ENCODE measurements at regions not wholly inside any gene's neighbourhood (a gene's known extent, or its start where the extent isn't known, plus 50 kb on each side); places are given as distances from the start of the nearest gene placed in this dataset.

GRCh38 chr5:106474066-106474465 lies 1196.7 kb downstream of the EFNA5 start:
- no peaks in the 10 kb centered on the region for H3K79me1 ChIP-seq (ENCODE audit: low read depth in 1 of 2, low read length in 2 of 2)
- no peak overlapping the region for H4K8ac ChIP-seq (ENCODE audit: low read depth in 2 of 2, low read length in 2 of 2)
- no peak overlapping the region for H3K23ac ChIP-seq (ENCODE audit: low read depth, low read length)
- no TSS peak for BruUV-seq (replicated peaks)
- no peak overlapping the region for H3K4ac ChIP-seq (ENCODE audit: low read depth, low read length)
- H2BK20ac ChIP-seq (ENCODE audit: low read depth, low read length) = no peak overlapping the region
- H3K4me2 ChIP-seq (ENCODE audit: low read depth, low read length) = no peak overlapping the region
- POLR2A ChIA-PET (ENCODE audit: unreplicated experiment) = no interaction called here
- ATAC-seq (ENCODE audit: low read depth) = no peak
- no peak overlapping the region for H3K4me3 ChIP-seq (ENCODE audit: insufficient read depth, low read depth, low read length)
- CTCF ChIA-PET = no interaction called here
- H2AK9ac ChIP-seq (replicated peaks; ENCODE audit: low read depth, low read length, poor library complexity) = no peak overlapping the region
- no peaks in the 10 kb centered on the region for H4K20me1 ChIP-seq (ENCODE audit: insufficient read depth, low read length)
- no peak overlapping the region for H2BK15ac ChIP-seq (ENCODE audit: low read depth, low read length)
- H3K18ac ChIP-seq (ENCODE audit: low read depth, low read length) = no peak overlapping the region
- no peak overlapping the region for H4K91ac ChIP-seq (ENCODE audit: insufficient read depth, low read depth, low read length)
- H3K9me1 ChIP-seq (ENCODE audit: insufficient read depth, low read length) = no peaks in the 10 kb centered on the region
- dilution Hi-C loops (cut with HindIII; ENCODE audit: low sequenced_read_pairs, unreplicated experiment) = no loop called here
- no peak overlapping the region for H3K14ac ChIP-seq (replicated peaks; ENCODE audit: low read depth, low read length)
- intact Hi-C loops (cut with micrococcal nuclease) = loop anchor here (10.0 kb wide), 1 partner anchor 179 kb away; no protein-coding TSS in a partner anchor
- no peaks in the 10 kb centered on the region for H3K9me3 ChIP-seq (ENCODE audit: control insufficient read depth, insufficient read depth, low read length)
- in situ Hi-C loops (cut with MboI; ENCODE audit: low sequenced_read_pairs) = no loop called here
- H2AK5ac ChIP-seq (ENCODE audit: low read depth, low read length) = no peak overlapping the region
- H3K27me3 ChIP-seq (ENCODE audit: control insufficient read depth, insufficient read depth, low read length) = no peaks in the 10 kb centered on the region
- H2BK120ac ChIP-seq (ENCODE audit: low read depth, low read length) = no peak overlapping the region
- no peak overlapping the region for H4K5ac ChIP-seq (ENCODE audit: low read depth, low read length)
- H2AFZ ChIP-seq (replicated peaks; ENCODE audit: low read length, poor library complexity) = no peak overlapping the region
- no peaks in the 10 kb centered on the region for H3K36me3 ChIP-seq (ENCODE audit: control insufficient read depth, insufficient read depth, low read length)
- H3K27ac ChIP-seq (ENCODE audit: insufficient read depth, low read length) = no peak overlapping the region
- no peaks in the 10 kb centered on the region for H3K4me1 ChIP-seq (ENCODE audit: control insufficient read depth, insufficient read depth, low read length)
- TF ChIP-seq RAD21 (IDR thresholded peaks at IDR 0.05; ENCODE audit: low read length) (no peak), SMC3 (IDR thresholded peaks at IDR 0.05; ENCODE audit: low read depth, low read length) (no peak)
- no peak for DNase-seq
- H2BK5ac ChIP-seq (ENCODE audit: low read depth, low read length, poor library complexity, severe bottlenecking) = no peak overlapping the region
- no peak overlapping the region for H3K9ac ChIP-seq (ENCODE audit: low read depth, low read length)
- no peak overlapping the region for H3K56ac ChIP-seq (ENCODE audit: extremely low read depth, insufficient read depth, low read length)

Data from IMR-90 (cell line).